OCI-LY7 (cell line): ENCODE measurements at regions not wholly inside any gene's neighbourhood (a gene's known extent, or its start where the extent isn't known, plus 50 kb on each side); places are given as distances from the start of the nearest gene placed in this dataset.

Source experiments
- EZH2phosphoT487 ChIP-seq: fragments of 200-600 bp; sonication (generic); IDR thresholded peaks from 2 replicates; pipeline ENCODE4 v1.6.1; 2018; ENCODE audit warnings: low read depth, borderline replicate concordance, mild to moderate bottlenecking, mixed run types, antibody characterized with exemption, low read length, moderate library complexity, mixed read lengths
- TF ChIP-seq, protein P1 (sequence below): fragments of 200-600 bp; sonication (generic); conservative IDR thresholded peaks from 2 replicates; pipeline ENCODE4 v1.5.1; 2014; ENCODE audit warnings: mild to moderate bottlenecking, antibody characterized with exemption, low read length, moderate library complexity, mixed read lengths

DNA sequence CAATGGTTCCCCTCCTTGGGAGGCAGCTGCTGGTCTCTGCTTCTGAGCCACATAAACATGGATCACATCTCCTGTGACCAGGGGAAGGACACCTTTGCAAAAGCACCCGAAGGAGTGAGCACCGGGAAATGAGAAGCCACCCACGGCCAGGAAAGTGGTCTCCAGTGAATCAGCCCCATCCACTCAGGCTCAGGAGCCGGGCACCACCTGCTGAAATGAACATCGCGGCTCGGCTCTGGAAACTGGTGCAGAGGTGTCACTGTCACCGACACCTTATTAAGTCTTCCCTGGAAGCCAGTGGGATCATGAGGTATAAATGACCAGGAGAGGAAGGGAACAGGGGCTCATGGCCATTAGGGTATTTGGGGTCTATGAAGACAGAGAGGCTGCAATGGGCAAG is 207.2 kb upstream of the C1orf174 start:
- TF ChIP-seq, protein P1, sequence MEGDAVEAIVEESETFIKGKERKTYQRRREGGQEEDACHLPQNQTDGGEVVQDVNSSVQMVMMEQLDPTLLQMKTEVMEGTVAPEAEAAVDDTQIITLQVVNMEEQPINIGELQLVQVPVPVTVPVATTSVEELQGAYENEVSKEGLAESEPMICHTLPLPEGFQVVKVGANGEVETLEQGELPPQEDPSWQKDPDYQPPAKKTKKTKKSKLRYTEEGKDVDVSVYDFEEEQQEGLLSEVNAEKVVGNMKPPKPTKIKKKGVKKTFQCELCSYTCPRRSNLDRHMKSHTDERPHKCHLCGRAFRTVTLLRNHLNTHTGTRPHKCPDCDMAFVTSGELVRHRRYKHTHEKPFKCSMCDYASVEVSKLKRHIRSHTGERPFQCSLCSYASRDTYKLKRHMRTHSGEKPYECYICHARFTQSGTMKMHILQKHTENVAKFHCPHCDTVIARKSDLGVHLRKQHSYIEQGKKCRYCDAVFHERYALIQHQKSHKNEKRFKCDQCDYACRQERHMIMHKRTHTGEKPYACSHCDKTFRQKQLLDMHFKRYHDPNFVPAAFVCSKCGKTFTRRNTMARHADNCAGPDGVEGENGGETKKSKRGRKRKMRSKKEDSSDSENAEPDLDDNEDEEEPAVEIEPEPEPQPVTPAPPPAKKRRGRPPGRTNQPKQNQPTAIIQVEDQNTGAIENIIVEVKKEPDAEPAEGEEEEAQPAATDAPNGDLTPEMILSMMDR: no peak
- TF ChIP-seq EZH2phosphoT487: no peak
